Psoas muscle (tissue), 7 donors: ENCODE measurements at regions not wholly inside any gene's neighbourhood (a gene's known extent, or its start where the extent isn't known, plus 50 kb on each side); places are given as distances from the start of the nearest gene placed in this dataset.

Source experiments
- ATAC-seq, 4 donors: fragments of 200-7000 bp; cut with Tn5 transposase; one replicate each; pipeline ENCODE4 v1.9.1; 2020; ENCODE audit warnings: moderate library complexity in 3 of 4, mild to moderate bottlenecking in 2 of 4
- DNase-seq, 2 donors: peaks; one replicate each; pipeline ENCODE4 v3.0.0-alpha.2; 2020
- H3K27ac ChIP-seq: fragments of 200-600 bp; one replicate; pipeline ENCODE4 v1.8.0; 2022
- H3K27me3 ChIP-seq, 3 donors: fragments of 200-600 bp in 1 of 3; one replicate each; pipeline versions ENCODE4 v1.6.1 to v1.8.0; 2013 to 2022; ENCODE audit warnings: low read length in 2 of 3, mild to moderate bottlenecking in 2 of 3, moderate library complexity in 1 of 3; ENCODE audit not compliant: insufficient read depth in 3 of 3
- H3K36me3 ChIP-seq, 2 donors: fragments of 200-600 bp in 1 of 2; one replicate each; pipeline versions ENCODE4 v1.6.1 to v1.8.0; 2013 to 2022; ENCODE audit warnings: low read depth in 1 of 2, mild to moderate bottlenecking in 1 of 2, moderate library complexity in 1 of 2; ENCODE audit not compliant: insufficient read depth in 1 of 2
- H3K4me1 ChIP-seq: fragments of 200-600 bp; one replicate; pipeline ENCODE4 v1.8.0; 2022
- H3K4me3 ChIP-seq: fragments of 200-600 bp; one replicate; pipeline ENCODE4 v1.8.0; 2022; ENCODE audit warnings: mild to moderate bottlenecking
- H3K9me3 ChIP-seq: fragments of 200-600 bp; one replicate; pipeline ENCODE4 v1.8.0; 2022
- WGBS, 3 donors: extraction: QIAGEN DNeasy Blood & Tissue Kit; methylation state at CpG; one replicate each; pipeline versions ENCODE4 v1.1.6 to v1.1.7; 2013; 5-methylcytosine and 5-hydroxymethylcytosine counted together
- intact Hi-C, 2 donors: fragments of 100-400 bp; cut with DNase I; formaldehyde crosslinking; loops; one replicate each; pipeline versions ENCODE4 v1.11.0 to v1.14.2; 2022
- TF ChIP-seq, protein P1 (sequence below): fragments of 200-600 bp; IDR thresholded peaks from one replicate; pipeline ENCODE4 v1.8.0; 2022; ENCODE audit warnings: antibody characterized with exemption
- donor health status: healthy with polysubstance abuse.
- donor health status: DM: no; HTN: no; CAD: no; lungs with moderate emphysema.
- donor health status: Bipolar disorder and iron deficiency.
- donor health status: healthy.
- donor health status: DM: yes; HTN: yes; CAD: no.
- donor health status: DM: no; HTN: no; CAD: no.
- donor health status: DM: yes; HTN: yes; CAD: no.

DNA sequence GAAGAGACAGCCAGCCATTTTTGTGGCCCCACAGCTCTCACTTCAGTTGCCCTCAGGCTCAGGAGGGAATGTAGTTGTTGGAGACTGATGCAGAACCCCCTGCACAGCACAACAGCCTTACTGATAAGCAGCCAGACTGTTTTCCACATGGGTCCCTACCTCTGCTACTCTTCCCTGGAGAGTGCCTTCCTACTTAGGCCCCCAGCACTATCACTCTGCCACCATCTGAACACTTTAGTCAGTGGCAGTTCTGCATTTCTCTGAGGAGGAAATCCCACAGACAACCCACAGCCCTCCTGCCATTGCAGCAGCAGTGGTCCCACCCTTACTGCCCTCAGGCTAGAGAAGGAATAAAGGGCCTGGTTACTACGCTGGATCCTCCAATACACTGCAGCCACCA is 61.8 kb upstream of the PTPRD start:
- no peaks in the 10 kb centered on the region for H3K27me3 ChIP-seq
- TF ChIP-seq, protein P1, sequence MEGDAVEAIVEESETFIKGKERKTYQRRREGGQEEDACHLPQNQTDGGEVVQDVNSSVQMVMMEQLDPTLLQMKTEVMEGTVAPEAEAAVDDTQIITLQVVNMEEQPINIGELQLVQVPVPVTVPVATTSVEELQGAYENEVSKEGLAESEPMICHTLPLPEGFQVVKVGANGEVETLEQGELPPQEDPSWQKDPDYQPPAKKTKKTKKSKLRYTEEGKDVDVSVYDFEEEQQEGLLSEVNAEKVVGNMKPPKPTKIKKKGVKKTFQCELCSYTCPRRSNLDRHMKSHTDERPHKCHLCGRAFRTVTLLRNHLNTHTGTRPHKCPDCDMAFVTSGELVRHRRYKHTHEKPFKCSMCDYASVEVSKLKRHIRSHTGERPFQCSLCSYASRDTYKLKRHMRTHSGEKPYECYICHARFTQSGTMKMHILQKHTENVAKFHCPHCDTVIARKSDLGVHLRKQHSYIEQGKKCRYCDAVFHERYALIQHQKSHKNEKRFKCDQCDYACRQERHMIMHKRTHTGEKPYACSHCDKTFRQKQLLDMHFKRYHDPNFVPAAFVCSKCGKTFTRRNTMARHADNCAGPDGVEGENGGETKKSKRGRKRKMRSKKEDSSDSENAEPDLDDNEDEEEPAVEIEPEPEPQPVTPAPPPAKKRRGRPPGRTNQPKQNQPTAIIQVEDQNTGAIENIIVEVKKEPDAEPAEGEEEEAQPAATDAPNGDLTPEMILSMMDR: no peak

DNA sequence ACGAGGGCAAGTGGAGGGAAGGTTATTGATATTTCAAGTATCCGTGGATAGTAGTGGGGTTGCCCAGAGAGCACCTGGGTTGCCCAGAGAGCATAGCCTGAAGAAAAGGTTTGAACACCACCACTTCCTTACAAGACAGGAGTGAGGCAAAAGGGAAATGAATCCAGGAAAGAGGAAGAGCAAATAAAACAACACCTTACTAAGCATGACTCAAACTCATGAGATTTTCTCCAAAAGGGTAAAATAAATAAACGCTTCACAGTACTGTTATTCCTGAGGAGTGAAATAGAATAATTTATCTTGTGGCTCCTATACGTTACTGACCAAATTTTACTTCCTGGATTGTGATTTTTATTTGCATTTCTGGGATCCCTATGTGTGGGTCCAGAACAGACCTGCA is 65.2 kb upstream of the PTPRD start:
- ATAC-seq: no peak
- 72 to 79% (median 77%) methylated on average over 4 of the region's 4 CpGs for WGBS, 3 donors
- TF ChIP-seq, protein P1: no peak
- Histone ChIP-seq H3K27me3 (no peaks in the 10 kb centered on the region), H3K9me3 (no peaks in the 10 kb centered on the region), H3K4me3 (no peak overlapping the region), H3K36me3 (no peaks in the 10 kb centered on the region), H3K4me1 (no peaks in the 10 kb centered on the region), H3K27ac (no peak overlapping the region)
- no peak for DNase-seq
- intact Hi-C loops: no loop called here

More for the DNA sequence above, 61.8 kb upstream of the PTPRD start:
- Histone ChIP-seq H3K36me3 (no peaks in the 10 kb centered on the region), H3K4me1 (no peaks in the 10 kb centered on the region), H3K9me3 (no peaks in the 10 kb centered on the region), H3K27ac (no peak overlapping the region), H3K4me3 (no peak overlapping the region)
- DNase-seq (no peak), ATAC-seq (no peak)
- WGBS, 3 donors: 64 to 100% (median 89%) methylated on average over 1 of the region's 1 CpG
- intact Hi-C loops: no loop called here

- Histone ChIP-seq H3K4me1 (no peaks in the 10 kb centered on the region), H3K27me3 (no peaks in the 10 kb centered on the region), H3K9me3 (no peaks in the 10 kb centered on the region), H3K4me3 (no peak overlapping the region), H3K36me3 (no peaks in the 10 kb centered on the region), H3K27ac (no peak overlapping the region)
- TF ChIP-seq, protein P1: no peak
- no peak for ATAC-seq
- WGBS, 3 donors: 67 to 84% (median 84%) methylated on average over 1 of the region's 1 CpG
- intact Hi-C loops: no loop called here
- no peak for DNase-seq
Measured at GRCh38 chr9:10678790-10679189, 66.0 kb upstream of the PTPRD start.

DNA sequence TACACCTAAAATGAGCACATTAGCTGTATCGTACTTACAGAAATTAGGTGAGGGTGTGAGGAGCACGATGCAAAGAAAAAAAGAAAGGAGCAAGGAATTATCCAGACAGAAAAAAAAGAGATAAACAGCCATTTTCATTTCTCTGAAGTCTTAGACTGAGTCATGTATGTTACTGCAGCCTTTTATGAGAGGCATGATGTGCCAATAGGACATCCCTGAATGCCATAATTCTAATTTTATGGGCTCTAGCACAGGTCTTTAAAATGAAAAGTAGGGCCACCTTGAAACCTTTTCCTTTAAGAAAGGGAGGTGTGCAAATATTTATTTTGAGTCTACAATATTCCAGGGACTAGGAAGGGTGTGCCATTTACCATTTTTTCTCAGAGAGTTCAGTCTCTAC is 74.1 kb upstream of the PTPRD start:
- H3K9me3 ChIP-seq: no peaks in the 10 kb centered on the region
- no peaks in the 10 kb centered on the region for H3K4me1 ChIP-seq
- H3K27ac ChIP-seq: no peak overlapping the region
- no peaks in the 10 kb centered on the region for H3K36me3 ChIP-seq
- DNase-seq (no peak), ATAC-seq (no peak)
- 75 to 87% (median 84%) methylated on average over 2 of the region's 2 CpGs for WGBS, 3 donors
- H3K4me3 ChIP-seq: no peak overlapping the region
- intact Hi-C loops: no loop called here
- TF ChIP-seq, protein P1: no peak
- H3K27me3 ChIP-seq: no peaks in the 10 kb centered on the region

- TF ChIP-seq, protein P1: no peak
- H3K36me3 ChIP-seq: no peaks in the 10 kb centered on the region
- ATAC-seq (no peak), DNase-seq (no peak)
- no peaks in the 10 kb centered on the region for H3K9me3 ChIP-seq
- H3K4me3 ChIP-seq: no peak overlapping the region
- H3K4me1 ChIP-seq: no peaks in the 10 kb centered on the region
- H3K27ac ChIP-seq: no peak overlapping the region
- WGBS, 3 donors: 89 to 93% (median 92%) methylated on average over 2 of the region's 2 CpGs
- H3K27me3 ChIP-seq: no peaks in the 10 kb centered on the region
- intact Hi-C loops: no loop called here
Measured at GRCh38 chr9:10690546-10690945, 77.7 kb upstream of the PTPRD start.
